DMS53 treated with DMSO at 0.1 percent for 48 hours (cell line): ENCODE measurements at regions not wholly inside any gene's neighbourhood (a gene's known extent, or its start where the extent isn't known, plus 50 kb on each side); places are given as distances from the start of the nearest gene placed in this dataset.

Experiments used
- DNase-seq: peaks from one replicate; lab custom pipeline; 2025; ENCODE audit not compliant: unreplicated experiment; lab: John Stamatoyannopoulos, UW

DNA sequence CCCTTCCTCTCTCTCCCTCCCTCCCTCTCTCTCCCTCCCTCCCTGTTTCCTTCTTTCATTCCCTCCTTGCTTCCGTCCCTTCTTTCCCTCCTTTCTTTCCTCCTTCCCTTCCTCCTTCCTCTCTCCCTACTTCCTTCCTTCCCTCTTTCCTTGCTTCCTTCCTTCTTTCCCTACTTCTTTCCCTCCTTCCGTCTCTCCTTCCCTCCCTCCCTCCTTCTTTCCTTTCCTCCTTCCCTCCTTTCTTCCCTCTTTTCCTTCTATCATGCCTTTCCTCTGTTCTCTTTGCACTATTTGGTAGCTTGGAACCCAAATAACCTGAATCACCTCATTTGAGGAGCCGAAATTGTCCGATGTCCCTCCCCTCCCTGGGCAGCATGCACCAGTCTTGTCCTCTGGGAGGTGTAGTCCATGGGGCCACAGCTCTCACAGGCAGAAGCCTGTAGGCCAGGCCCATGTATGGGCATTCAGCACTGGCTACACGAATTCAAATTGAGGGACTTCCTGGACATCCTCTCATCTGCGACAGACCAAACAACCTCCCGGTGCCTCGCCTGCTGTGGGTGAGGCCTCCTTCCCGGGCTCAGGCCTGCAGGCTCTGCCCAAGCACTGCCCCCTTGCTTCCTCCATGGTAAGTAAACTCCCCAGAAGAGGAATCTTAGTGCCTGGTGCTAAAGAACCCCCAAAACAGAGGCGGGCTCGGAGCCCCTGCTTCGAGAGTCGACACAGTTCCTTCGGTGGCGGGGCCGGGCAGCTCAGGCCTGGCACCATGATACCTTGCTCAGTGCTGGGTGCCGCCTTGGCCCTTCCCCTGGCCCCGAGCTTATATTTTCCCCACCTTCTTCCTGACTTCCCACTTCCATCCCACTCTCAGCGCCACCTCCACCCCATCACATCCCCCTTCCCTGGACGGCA is 454.1 kb upstream of the CADM1 start:
- DNase-seq, result peak; percentile 95

DNA sequence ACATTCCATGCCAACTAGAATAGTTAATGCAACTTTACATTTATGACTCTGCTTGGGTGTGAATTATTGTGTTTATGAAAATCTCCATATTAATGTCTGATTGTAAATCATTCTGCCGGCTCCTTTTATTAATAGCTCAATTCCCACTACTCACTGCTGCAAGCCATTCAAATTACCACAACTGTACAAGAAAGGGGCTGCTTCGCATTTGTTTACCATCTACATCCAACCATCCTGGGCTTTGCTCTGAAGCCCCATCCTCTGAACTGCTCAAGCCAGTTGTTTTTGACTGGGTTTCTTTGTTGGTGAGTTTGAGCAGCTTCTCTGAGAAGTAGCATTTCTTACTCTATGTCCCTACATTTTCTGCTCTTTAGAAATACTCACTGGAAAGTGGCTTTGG is 451.6 kb upstream of the CADM1 start:
- no peak for DNase-seq

DNA sequence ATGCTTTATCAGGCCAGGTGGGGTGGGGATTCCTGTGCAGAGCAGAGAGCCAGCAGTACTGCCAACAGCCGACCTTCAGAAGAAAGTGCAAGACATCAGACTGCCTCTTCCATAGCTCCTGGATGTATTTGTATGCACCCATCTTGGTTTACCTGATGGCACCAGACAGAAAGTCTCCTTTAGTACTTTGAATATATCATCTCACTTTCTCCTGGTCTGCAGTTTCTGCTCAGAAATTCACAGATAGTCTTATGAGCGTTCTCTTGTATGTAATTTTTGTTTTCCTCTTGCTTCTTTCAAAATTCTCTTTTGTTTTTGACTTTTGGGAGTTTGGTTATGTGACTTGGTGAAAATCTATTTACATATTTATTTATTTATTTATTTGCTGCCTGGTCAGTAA is 446.4 kb upstream of the CADM1 start:
- no peak for DNase-seq

DNA sequence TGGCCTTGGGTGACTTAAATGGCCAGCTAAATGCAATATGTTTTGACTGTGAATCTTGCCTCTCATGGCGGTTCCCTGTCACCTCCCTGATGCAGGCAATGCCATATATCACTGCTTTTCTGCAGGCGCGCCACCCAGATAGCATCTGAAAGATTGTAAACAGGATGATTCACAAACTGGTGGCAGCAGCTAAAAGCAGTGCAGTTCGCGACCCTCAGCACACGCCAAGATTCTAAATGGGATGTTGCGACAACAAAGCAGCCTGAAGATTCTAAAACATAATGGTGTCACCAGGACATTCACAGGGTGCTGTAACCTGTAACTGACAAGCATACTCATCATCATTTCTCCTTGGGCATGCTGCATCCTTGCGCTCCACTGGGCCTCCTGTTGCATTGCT is 440.4 kb upstream of the CADM1 start:
- no peak for DNase-seq

DNA sequence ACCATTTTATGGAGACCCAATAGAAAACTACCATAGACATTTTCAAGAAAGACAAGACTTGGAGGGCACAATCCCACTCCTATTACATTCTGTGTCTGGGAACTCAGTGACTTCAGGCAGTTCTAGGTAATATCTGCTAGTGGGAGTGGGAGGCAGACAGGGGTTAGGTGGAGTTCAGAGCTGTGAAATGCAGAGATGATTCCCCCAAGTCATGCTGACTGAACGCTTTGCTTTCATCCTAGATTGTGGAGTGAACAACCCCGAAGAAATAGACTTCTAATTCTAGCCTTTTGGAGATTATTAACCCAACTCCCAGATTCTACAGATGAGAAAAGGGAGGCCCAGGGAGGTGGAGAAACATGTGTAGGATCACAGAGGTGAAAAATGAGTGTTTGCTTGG is 437.8 kb upstream of the CADM1 start:
- DNase-seq, result no peak

DNA sequence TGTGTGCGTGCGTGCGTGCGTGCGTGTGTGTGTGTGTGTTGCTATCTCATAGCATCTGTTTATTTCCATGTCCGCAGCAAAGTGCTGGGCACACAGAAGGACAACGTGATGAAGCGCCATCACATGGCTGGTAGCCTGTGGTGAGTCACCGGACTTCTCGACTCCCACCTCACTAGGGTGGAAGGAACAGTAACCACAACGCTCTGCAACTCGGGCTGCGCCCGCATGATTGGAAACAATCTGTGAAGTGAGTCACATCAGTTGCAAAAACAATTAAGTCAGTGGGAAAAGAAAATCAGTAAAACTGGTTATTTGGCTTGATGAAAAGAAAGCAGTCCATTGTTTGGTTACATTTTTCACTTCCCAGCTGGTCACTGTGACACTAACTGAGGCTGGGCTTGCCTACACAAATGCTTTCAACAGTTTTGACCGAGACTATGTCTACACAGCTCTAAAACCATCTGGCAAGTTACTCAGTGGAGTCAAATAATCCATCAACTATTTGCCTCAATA is 437.3 kb upstream of the CADM1 start:
- peak; percentile 93 for DNase-seq

DNA sequence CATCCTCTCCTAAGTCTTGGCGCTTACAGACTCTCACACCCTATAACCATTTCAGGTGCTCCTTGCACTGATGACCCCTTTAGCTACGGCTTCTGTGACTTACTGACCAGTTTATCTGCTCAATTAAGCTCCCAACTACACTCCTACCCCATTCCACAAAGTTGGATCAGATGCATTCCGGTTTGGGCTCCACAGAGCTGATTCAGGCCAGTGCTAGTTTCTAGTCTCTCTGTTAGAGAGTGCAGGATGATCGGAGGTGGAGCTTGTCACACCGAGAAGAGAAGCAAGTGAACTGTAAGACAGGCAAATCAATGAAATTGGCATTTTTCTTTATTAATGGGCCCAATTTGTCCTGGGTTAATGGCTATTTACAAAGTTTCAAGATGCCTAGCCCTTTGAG is 436.8 kb upstream of the CADM1 start:
- peak; percentile 68 for DNase-seq

DNA sequence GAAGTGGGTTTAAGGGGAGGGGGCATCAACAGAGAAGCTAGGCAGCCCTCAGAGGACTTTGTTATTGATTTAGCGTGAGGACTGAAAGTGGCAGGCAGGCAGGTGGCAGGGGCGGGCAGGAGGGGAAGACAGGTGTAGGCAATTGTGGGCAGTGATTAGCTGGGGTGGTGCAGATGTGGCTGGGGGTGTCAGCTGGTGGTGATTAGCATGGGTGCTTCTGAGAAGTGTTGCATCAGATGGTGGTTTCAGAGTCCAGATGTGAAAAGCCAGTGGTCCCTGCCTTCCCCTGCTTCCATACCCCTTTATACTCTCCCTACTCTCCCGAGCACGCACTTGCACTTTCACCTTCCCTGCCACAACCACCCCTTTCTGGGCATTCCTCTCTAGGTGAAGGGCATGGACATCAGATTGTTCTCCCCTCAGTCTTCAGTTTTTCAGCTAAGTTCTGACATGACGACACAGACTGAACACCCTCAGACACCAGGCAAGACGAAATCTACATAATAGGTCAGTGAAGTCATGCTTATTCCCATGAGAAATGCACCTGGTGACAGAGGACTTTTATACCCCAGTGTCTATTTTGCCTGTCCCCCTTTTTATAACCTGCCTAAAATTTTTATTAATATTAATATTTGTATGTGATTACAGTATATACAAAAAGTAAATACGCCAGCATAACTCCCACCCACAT is 435.7 kb upstream of the CADM1 start:
- DNase-seq, result peak; percentile 91

DNA sequence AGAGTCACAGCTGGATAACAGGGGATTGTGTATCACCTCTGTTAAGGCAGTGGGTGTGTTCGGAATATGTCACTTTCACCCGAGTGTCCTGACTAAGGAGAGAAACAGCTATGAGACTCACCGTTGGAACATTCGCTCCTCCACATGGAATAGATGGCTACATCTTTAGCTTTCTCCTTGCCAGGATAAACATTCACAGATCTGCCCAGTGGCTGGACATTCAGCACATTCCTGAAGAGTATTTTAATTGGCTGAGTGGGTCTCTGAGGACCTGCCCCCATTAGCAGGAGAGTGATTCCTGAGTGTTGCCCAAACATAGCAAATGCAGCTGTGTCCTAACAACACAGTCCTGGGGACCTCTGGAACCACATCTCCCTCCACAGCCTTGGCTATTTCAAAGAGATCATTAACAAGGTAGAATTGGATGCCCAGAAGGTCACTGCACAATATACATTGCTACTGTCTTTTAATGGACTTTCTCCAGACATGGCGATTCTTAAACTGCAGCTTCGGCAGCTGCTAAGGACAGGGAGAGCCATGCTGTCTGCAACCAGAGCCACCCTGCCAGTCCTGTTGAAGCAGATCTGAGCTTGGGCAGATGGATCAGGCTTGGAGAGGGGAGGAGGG is 435.0 kb upstream of the CADM1 start:
- peak; percentile 59 for DNase-seq

DNA sequence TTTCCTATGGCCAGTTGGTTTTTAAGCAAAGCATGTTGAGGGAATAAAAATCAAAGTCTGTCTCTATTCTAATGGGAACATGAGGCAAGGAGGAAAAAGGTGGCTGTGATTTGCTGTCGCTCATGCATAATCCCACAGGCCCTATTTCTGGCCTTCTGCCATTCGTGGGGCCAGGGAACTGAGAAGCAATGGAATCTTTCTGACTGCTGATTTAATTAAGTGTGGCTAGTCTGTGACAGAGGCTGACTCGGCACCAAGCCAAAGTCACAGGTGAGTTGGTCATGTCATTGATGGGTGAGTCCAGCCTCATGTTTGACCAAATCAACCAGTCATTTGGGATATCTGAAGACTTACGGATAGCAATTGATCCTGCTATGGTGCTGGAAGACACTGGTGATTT is 429.3 kb upstream of the CADM1 start:
- no peak for DNase-seq

DNA sequence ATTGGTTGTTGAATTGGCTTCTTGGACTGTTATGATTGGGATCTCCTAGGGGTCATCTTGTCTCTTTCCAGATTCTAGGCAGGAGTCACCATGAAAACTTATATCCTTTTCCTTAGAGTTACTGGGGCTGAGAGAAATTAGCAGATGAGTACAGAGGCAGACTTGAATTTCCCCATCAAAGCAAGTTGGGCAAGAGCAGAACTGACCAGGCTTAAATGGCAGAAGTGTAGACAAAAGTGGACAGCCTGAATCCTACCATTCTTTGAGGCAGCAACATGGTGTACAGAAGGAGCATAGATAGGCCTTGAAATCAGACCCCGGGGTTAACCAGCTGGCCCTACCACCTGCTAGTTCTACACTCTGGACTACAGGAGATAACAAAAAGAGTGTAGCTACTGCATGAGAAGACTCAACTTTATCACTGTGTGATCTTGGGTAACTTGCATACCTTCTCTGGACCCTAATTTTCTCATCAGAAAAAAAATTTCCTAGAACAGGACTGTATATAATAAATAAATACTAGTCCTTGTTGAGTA is 427.4 kb upstream of the CADM1 start:
- no peak for DNase-seq

DNA sequence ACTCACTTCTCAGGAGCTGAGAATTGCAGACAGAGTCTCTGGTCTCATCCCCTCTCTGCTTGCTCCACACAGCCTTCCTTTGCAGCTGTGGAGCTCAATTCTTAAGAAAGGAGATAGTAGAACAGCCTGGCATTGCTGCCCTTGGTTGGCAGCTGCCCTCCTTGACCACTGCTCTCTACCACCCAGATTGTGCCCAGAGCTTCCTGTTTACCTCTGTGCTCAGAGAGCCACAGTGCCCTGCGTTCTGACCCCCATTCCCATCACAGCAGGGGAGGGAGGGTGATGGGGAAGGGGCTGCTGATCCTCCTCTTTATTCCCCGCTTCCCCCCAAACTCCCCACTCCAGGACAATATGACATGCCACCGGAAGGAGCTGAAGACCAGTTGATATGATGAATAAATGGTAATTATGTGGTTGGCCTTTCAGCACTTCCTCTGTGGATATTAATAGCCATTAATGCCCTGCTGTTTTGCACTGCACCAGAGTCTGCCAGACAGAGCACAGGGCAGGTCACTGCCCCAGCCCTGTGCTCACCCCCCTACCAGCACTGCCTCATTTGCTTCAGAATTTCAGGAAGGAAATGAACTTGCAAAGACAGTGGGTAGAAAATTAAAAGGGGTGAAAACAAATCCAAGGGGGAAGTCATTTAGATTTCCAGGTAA is 426.8 kb upstream of the CADM1 start:
- DNase-seq, result no peak

DNA sequence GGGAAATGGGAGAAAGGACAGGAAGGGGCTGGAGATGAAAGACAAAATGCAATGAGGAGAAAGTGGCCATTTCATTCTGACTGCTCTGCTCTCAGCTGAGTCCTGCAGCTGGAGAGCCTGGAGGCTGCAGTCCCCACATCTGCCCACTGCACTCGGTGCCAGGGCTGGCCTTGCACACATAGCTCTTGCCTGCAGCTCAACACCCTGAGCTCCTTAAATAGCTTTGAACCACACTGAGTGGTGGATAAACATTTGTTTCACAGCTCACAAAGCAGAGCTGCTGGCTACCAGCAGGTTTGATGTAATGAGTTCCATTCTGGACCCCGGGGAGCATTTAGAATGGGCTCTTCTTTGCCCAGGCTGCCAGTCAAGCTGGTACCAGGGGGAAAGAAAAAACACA is 426.1 kb upstream of the CADM1 start:
- no peak for DNase-seq

DNA sequence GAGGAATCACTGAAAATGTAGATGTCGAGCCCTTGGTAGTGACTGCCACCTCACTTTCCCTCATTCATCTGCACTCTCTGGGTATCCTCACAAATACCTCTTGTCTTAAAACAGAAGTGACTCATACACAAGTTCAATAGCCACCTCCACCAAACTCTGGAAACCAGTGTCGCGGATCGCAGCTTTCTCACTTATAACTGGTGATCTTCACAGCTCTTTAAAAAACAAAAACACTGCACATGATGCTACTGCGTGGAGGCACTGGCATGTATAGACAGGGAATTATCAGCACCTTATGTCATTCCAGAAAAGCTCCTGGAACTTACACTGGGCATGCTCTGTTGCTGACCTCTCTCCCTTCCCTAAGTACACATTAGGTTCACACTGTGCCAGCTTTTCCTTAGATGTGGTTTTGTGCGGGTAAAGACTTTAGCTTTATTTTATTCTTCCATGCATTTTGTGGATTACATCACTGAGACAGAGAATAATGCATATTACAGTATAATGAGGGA is 425.5 kb upstream of the CADM1 start:
- DNase-seq, result peak; percentile 37

DNA sequence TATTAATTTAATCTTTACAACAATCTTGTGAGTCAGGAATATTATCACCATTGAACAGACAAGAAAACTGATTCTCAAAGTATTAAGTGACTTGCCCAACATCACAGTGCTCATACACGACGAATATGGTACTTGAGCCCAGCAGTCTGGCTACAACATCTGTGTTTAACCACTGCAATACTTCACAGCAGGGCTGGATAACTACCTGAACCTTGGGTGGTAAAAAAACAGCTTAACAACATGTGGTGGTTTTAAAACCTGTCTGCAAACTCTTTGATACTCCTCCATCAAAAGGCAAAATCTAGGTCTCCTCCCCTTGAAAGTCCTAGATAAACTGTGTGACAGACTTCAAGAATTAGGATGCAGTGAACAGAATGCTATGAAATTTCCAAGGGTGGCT is 424.6 kb upstream of the CADM1 start:
- DNase-seq, result no peak

DNA sequence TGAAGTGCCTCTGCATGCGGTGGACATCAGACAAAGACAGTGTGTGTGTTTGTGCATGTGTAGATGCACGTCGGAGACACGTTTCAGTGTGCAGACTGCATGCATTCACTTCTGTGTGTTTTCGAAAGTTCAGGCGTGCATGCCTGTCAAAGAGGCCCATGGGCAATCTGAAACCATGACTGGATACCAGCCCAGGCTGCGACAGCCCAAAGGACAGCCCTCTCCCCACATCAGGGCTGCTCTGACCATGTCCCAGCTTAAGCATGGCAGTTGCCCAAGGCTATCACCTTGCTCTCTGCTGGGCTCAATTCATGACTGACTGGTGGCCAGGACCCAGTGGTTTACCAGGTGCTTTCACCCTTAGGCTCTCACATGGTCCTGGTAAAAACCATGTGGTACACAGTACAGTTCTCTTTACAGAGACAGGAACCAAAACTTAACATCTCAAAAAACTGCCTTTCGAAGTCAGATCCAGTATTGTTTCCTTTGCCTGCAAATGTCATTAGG is 423.7 kb upstream of the CADM1 start:
- DNase-seq, result no peak

DNA sequence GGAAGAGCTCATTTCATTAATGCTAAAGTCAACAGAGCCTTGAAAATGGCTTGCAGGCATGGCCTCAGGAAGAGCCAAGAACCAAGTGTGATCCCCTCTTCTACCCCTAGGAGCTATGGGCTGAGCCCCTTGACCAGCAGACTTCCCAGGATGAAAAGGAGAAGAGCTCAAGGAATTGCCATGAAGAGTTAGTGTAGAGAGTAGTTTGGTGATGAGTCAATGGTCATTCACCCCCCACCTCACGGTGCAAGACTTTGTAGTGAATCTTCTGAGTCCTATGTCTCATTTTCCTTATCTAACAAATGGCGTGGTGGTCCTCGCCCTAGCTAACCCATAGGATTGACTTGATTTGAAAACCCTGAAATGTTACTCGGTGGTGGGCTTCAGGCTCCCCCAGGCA is 422.4 kb upstream of the CADM1 start:
- no peak for DNase-seq

DNA sequence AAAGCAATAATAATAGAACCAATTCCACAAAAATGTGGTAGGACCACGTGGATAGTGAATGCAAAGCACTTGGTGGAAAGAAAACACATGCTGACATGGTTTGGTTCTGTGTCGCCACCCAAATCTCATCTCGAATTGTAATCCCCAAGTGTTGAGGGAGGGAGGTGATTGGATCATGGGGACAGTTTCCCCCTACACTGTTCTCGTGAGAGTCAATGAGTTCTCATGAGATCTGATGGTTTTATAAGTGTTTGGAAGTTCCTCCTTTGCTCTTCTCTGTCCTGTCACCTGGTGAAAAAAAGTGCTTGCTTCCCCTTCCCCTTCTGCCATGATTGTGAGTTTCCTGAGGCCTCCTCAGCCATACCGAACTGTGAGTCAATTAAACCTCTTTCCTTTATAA is 421.9 kb upstream of the CADM1 start:
- DNase-seq, result no peak

DNA sequence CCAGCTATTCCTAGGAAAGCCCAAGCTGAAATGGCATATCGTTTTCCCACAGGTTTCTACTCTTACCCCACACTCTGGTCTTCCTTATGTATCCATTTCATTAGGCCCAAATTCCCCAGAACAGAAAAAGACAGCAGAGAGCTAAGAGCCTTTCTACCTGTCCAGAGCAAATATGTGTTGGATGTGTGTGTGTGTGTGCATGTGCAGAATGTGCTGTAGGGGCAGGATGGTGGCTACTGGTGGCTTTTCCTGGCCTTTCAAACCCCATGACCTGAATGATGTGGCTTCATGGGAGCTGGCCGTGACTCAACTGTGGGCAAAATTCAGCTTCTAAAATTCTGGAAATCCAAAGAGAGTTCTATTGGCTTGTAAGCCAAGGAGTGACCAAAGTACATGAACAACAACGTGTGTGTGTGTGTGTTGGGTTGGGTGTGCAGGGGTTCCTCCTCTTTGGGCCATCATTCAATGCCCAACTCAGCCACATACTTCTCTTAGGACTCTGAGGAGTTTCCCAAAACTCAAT is 421.4 kb upstream of the CADM1 start:
- no peak for DNase-seq
